ENCODE measurements at regions not wholly inside any gene's neighbourhood (a gene's known extent, or its start where the extent isn't known, plus 50 kb on each side); places are given as distances from the start of the nearest gene placed in this dataset.

- Histone ChIP-seq H3K9me3 (no peaks in the 10 kb centered on the region), H3K4me3 (no peak overlapping the region), H3K36me3 (no peaks in the 10 kb centered on the region), H3K27me3 (no peaks in the 10 kb centered on the region), H3K4me1 (peaks cover 0 to 9% of the 10 kb centered on the region in 2 donors), H3K27ac (no peak overlapping the region)
- TF ChIP-seq CTCF (IDR thresholded peaks at IDR 0.05): no peak
- TF ChIP-seq POLR2A (IDR thresholded peaks at IDR 0.05): no peak
- intact Hi-C loops (cut with DNase I; ENCODE audit: low total_unique reads): no loop called here
- no peak for DNase-seq
Observed at GRCh38 chr10:3295582-3296151, 123.1 kb upstream of the PITRM1 start.

GRCh38 chr10:3294919-3295581 is 122.5 kb upstream of the PITRM1 start:
- Histone ChIP-seq H3K4me1 (peaks cover 0 to 9% of the 10 kb centered on the region in 2 donors), H3K27ac (peak overlapping the region; percentile 81 to 89), H3K36me3 (no peaks in the 10 kb centered on the region), H3K27me3 (no peaks in the 10 kb centered on the region), H3K9me3 (no peaks in the 10 kb centered on the region), H3K4me3 (no peak overlapping the region)
- no peak for DNase-seq
- intact Hi-C loops (cut with DNase I; ENCODE audit: low total_unique reads): no loop called here
- TF ChIP-seq POLR2A (IDR thresholded peaks at IDR 0.05) (no peak), CTCF (IDR thresholded peaks at IDR 0.05) (no peak)

GRCh38 chr10:3293581-3294431 is 121.2 kb upstream of the PITRM1 start:
- TF ChIP-seq CTCF (IDR thresholded peaks at IDR 0.05): no peak
- no peak for TF ChIP-seq POLR2A (IDR thresholded peaks at IDR 0.05)
- DNase-seq: peak in 1 of 2 donors; percentile 35
- intact Hi-C loops (cut with DNase I; ENCODE audit: low total_unique reads): no loop called here
- no peaks in the 10 kb centered on the region for H3K27me3 ChIP-seq
- no peaks in the 10 kb centered on the region for H3K36me3 ChIP-seq
- H3K4me1 ChIP-seq: peaks cover 0 to 9% of the 10 kb centered on the region in 2 donors
- H3K9me3 ChIP-seq: no peaks in the 10 kb centered on the region
- peak overlapping the region; percentile 81 to 89 for H3K27ac ChIP-seq
- H3K4me3 ChIP-seq: no peak overlapping the region

- intact Hi-C loops (cut with DNase I; ENCODE audit: low total_unique reads): no loop called here
- H3K36me3 ChIP-seq: no peaks in the 10 kb centered on the region
- H3K27ac ChIP-seq: peak overlapping the region; percentile 81 to 89
- peaks cover 0 to 9% of the 10 kb centered on the region in 2 donors for H3K4me1 ChIP-seq
- H3K9me3 ChIP-seq: no peaks in the 10 kb centered on the region
- TF ChIP-seq CTCF (IDR thresholded peaks at IDR 0.05): no peak
- no peak for TF ChIP-seq POLR2A (IDR thresholded peaks at IDR 0.05)
- H3K27me3 ChIP-seq: no peaks in the 10 kb centered on the region
- peak; percentile 63 to 77 for DNase-seq
- no peak overlapping the region for H3K4me3 ChIP-seq
Observed at GRCh38 chr10:3292636-3293035, 120.1 kb upstream of the PITRM1 start.

GRCh38 chr10:3290550-3290949 is 118.0 kb upstream of the PITRM1 start:
- Histone ChIP-seq H3K4me3 (no peak overlapping the region), H3K27ac (no peak overlapping the region), H3K4me1 (peaks cover 0 to 9% of the 10 kb centered on the region in 2 donors), H3K9me3 (no peaks in the 10 kb centered on the region), H3K27me3 (no peaks in the 10 kb centered on the region), H3K36me3 (no peaks in the 10 kb centered on the region)
- intact Hi-C loops (cut with DNase I; ENCODE audit: low total_unique reads): no loop called here
- TF ChIP-seq POLR2A (IDR thresholded peaks at IDR 0.05) (no peak), CTCF (IDR thresholded peaks at IDR 0.05) (no peak)
- no peak for DNase-seq
